ENCODE measurements at regions not wholly inside any gene's neighbourhood (a gene's known extent, or its start where the extent isn't known, plus 50 kb on each side); places are given as distances from the start of the nearest gene placed in this dataset.

DNA sequence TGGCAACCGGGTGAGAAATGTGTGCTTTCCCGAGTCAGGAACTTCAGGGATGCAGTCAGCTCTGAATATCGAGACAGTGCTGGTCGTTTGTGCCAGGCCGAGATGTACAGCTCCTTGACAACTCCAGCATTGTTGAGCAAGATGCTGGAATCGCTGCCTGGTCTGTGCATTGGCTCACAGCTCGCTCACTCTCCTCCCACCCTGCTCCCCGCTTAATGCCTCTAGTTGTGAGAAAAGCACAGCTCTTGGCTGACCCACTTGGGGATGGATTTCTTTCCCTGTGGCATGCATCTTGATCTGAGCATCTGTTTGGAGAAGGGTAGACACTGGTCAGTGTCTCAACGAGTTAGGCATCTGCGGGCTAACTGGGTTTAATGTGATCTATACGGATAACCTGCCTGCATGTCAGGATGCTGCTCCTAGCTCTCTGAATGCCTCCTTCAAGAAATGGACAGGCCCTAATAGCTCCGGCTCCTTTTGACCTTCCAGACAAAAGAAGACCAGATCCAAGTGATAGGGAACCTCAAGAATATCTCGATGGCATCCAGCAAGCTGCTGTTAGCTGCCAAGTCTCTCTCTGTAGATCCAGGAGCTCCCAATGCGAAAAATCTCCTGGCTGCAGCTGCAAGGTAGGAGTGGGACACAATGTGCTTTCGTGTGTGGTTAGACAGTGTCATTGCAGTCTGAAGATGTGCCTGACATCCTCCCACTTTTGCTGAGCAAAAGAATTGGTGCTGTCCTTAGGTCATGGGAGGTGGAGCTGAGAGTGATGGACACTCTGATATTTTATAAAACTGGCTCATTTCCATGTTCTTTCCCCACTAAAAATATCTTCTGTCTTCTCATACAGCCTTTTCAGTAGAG is 302.2 kb upstream of the TPM1 start:
- DNase-seq: no peak
- Histone ChIP-seq H3K4me3 (ENCODE audit: low read depth, low read length) (no peak overlapping the region), H3K36me3 (no peaks in the 10 kb centered on the region; the same call in none of the 2 replicates), H3K27ac (no peak overlapping the region), H3K9me3 (ENCODE audit: severe bottlenecking) (no peaks in the 10 kb centered on the region), H3K27me3 (ENCODE audit: insufficient read depth, low read depth, severe bottlenecking) (no peaks in the 10 kb centered on the region)
- TF ChIP-seq, protein P1, sequence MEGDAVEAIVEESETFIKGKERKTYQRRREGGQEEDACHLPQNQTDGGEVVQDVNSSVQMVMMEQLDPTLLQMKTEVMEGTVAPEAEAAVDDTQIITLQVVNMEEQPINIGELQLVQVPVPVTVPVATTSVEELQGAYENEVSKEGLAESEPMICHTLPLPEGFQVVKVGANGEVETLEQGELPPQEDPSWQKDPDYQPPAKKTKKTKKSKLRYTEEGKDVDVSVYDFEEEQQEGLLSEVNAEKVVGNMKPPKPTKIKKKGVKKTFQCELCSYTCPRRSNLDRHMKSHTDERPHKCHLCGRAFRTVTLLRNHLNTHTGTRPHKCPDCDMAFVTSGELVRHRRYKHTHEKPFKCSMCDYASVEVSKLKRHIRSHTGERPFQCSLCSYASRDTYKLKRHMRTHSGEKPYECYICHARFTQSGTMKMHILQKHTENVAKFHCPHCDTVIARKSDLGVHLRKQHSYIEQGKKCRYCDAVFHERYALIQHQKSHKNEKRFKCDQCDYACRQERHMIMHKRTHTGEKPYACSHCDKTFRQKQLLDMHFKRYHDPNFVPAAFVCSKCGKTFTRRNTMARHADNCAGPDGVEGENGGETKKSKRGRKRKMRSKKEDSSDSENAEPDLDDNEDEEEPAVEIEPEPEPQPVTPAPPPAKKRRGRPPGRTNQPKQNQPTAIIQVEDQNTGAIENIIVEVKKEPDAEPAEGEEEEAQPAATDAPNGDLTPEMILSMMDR (IDR thresholded peaks at IDR 0.05; ENCODE audit: low read depth, low read length): no peak

DNA sequence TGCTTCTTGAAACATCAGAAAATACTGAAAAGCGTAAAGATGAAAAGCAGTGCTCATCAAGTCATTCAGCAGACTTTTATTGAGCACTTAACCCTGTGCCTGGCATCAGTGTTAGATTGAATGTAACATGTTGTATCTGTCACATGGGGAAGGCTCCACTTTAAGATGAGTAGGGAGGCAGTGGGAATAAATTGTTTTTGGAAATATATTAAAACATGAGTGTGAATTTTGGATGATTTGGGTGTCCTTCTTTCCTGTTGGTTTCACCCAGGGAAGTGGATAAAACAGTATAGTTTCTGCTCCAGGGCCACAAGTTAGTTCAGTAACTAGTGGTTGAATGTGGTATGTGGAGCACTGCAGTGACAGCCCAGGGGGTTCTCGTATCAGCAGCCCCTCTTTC is 301.4 kb upstream of the TPM1 start:
- H3K4me3 ChIP-seq (ENCODE audit: low read depth, low read length): no peak overlapping the region
- no peak for DNase-seq

DNA sequence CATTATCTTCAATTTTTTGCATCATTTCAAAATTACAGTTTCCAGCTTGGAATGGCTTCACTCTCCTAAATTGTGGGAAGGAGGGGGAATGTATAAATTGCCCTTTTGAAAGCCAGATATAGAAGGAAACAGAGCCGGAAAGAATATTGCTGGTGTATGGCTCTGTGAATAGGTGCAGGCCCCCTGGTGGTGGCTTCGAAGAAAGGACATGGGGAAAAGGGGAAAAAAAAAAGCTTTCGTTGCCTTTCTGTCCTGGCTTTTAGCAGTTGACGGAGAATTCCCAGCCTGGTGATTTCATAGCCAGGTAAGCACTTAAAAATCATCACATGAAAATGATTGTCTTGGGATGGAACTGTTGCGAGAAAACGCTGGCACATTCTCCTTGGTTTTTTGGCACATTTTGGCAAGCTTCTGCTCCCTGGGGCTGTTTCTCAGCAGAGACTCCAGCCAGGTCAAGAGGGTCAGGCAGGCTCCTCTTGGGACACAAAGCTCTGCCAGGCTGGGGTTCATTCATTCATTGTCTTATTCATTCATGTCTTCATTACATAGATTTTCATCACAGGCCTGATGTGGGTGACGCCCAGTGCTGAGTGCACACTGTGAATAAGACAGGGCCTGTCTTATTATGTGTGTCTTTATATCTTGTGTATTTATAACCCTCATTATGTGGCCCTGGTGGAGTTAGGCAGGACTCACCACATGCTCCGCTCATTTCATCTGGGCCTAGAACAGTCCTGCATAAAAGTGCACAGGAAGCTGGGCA is 300.0 kb upstream of the TPM1 start:
- TF ChIP-seq, protein P1 (IDR thresholded peaks at IDR 0.05; ENCODE audit: low read depth, low read length): peak; percentile 78
- DNase-seq: peak; percentile 53
- H3K36me3 ChIP-seq: no peaks in the 10 kb centered on the region; the same call in 1 of the 2 replicates
- H3K27ac ChIP-seq: no peak overlapping the region
- no peaks in the 10 kb centered on the region for H3K9me3 ChIP-seq (ENCODE audit: severe bottlenecking)
- no peak overlapping the region for H3K4me3 ChIP-seq (ENCODE audit: low read depth, low read length)
- no peaks in the 10 kb centered on the region for H3K27me3 ChIP-seq (ENCODE audit: insufficient read depth, low read depth, severe bottlenecking)

More for the DNA sequence above, 301.4 kb upstream of the TPM1 start:
- H3K27me3 ChIP-seq (ENCODE audit: insufficient read depth, low read depth, severe bottlenecking): no peaks in the 10 kb centered on the region
- no peaks in the 10 kb centered on the region for H3K9me3 ChIP-seq (ENCODE audit: severe bottlenecking)
- TF ChIP-seq, protein P1 (IDR thresholded peaks at IDR 0.05; ENCODE audit: low read depth, low read length): no peak
- no peaks in the 10 kb centered on the region; the same call in 1 of the 2 replicates for H3K36me3 ChIP-seq
- H3K27ac ChIP-seq: no peak overlapping the region

DNA sequence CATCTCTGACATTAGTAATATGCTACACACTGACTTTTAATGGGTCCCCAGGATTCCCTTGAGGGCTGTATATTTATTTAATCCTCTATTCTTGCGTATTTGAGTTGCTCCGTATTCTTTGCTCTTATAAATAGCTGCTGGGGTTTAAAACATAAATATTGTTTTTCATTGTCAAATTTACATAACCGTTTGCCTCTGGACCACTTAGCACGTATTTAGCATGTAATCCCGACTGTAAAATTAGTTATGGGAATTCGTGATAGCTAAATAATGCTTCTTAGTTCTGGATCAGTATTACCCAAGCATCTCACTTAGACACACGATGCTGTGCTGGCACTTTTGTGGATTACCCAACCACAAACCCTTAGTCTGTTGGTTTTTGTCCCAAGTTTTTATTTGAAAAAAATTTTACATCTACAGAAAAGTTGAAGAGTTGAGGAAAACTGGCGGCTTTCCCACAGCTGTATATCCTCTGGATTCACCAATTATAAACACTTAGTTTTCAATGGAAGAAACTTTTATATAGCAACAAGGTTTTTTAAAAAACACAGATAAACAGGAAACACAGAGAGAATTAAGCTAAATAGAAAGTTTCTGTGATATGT is 296.8 kb upstream of the TPM1 start:
- Histone ChIP-seq H3K9me3 (ENCODE audit: severe bottlenecking) (no peaks in the 10 kb centered on the region), H3K36me3 (no peaks in the 10 kb centered on the region), H3K27ac (no peak overlapping the region), H3K4me3 (ENCODE audit: low read depth, low read length) (no peak overlapping the region), H3K27me3 (ENCODE audit: insufficient read depth, low read depth, severe bottlenecking) (no peaks in the 10 kb centered on the region)
- TF ChIP-seq, protein P1 (IDR thresholded peaks at IDR 0.05; ENCODE audit: low read depth, low read length): no peak
- DNase-seq: no peak

DNA sequence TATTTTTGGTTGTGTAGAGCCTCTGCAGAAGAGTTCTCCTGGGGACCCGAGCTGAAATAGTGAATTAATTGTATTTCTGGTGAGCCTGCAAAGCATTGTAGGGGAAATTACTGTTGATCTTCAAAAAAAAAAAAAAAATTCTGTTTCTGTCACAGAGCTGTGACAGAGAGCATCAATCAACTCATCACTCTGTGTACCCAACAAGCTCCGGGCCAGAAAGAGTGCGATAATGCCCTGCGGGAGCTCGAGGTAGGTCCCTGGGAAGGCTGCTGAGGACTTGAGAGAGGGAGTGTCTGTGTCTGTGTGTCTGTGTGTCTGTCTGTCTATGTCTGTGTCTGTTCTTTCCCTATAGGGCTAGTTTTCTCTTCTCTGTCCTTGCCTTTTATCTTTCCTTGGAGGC is 294.4 kb upstream of the TPM1 start:
- no peak for DNase-seq
- TF ChIP-seq, protein P1 (IDR thresholded peaks at IDR 0.05; ENCODE audit: low read depth, low read length): no peak
- no peaks in the 10 kb centered on the region; the same call in none of the 2 replicates for H3K36me3 ChIP-seq
- H3K27me3 ChIP-seq (ENCODE audit: insufficient read depth, low read depth, severe bottlenecking): no peaks in the 10 kb centered on the region
- H3K4me3 ChIP-seq (ENCODE audit: low read depth, low read length): no peak overlapping the region
- H3K27ac ChIP-seq: no peak overlapping the region
- H3K9me3 ChIP-seq (ENCODE audit: severe bottlenecking): no peaks in the 10 kb centered on the region

All from WERI-Rb-1 (cell line).